HG02678 (cell line): ENCODE measurements at regions not wholly inside any gene's neighbourhood (a gene's known extent, or its start where the extent isn't known, plus 50 kb on each side); places are given as distances from the start of the nearest gene placed in this dataset.
"Not testable (repeated sequence)": the region's sequence is repeated elsewhere in the genome, so short reads cannot be mapped to it uniquely, and the experiment has no call there.

ENCODE experiments used
- ATAC-seq: cut with Tn5 transposase; IDR thresholded peaks from one replicate; pipeline ENCODE4 v1.9.1; 2021; ENCODE audit warnings: mild to moderate bottlenecking, moderate library complexity; ENCODE audit not compliant: unreplicated experiment

DNA sequence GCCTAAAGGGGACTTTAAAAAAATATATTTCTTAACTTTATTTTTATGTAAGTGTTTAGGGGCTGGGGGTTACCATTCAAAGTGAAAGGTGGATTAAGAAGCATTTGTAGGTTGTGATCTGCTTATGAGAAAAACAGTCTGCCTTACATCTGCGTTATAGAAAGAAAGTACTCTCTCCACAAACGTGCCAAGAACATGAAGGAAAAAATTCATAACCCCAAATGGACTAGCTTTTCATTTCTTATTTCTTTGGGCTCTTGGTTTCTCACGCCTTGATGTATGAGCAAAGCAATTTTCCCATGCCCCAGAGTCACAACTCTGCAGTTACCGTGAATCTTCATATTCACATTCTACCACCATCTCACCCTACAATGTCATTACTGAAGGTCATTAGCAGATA is 1165.1 kb upstream of the ADGRL4 start:
- no peak for ATAC-seq

GRCh38 chr1:80170811-80171485 is 1164.4 kb upstream of the ADGRL4 start:
- no peak for ATAC-seq

DNA sequence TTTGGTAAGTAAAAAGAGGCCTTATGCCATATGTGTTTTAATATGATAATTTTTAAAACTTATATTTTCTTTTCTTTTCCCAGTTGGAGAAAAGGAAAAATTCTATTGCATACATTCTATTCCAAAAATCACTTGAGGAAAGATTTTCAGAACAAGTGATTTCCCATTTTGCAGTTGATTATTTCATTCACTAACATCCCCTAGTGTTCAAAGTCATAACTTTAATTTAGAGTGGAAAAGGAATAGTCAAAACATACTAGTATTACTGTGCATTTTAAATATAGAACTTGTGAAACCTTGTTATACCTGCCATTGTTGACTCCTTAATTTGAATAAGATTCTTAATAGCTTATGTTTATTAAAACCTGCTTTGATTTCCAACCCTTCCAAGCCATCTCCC is 1157.6 kb upstream of the ADGRL4 start:
- ATAC-seq, result no peak

GRCh38 chr1:80163686-80164085 is 1157.2 kb upstream of the ADGRL4 start:
- no peak for ATAC-seq

DNA sequence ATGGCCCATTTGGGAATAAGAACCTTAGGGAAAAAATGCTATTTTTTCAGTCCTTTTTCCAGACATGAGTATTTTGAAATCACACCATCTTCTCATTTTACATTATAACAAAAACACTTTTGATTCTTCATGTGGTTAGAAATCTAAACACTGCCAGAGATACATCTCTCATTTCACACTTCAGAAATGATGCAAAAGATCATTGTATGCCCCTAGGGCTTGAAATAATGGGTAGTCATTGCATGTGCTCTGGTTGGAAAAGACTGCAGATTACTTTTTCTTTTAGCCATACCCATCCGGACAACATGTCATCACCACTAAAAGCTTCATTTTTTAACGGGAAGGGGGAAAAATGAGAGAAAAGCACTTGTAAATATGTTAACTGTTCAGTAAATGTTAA is 1152.2 kb upstream of the ADGRL4 start:
- no peak for ATAC-seq

- ATAC-seq, result no peak
These were observed 1151.7 kb upstream of the ADGRL4 start for GRCh38 chr1:80158266-80158665.

GRCh38 chr1:80155371-80155770 is 1148.8 kb upstream of the ADGRL4 start:
- ATAC-seq, result no peak

GRCh38 chr1:80154176-80154575 is 1147.6 kb upstream of the ADGRL4 start:
- ATAC-seq, result no peak

GRCh38 chr1:80153762-80154161 is 1147.2 kb upstream of the ADGRL4 start:
- no peak for ATAC-seq

GRCh38 chr1:80143361-80143760 is 1136.8 kb upstream of the ADGRL4 start:
- ATAC-seq, result no peak

DNA sequence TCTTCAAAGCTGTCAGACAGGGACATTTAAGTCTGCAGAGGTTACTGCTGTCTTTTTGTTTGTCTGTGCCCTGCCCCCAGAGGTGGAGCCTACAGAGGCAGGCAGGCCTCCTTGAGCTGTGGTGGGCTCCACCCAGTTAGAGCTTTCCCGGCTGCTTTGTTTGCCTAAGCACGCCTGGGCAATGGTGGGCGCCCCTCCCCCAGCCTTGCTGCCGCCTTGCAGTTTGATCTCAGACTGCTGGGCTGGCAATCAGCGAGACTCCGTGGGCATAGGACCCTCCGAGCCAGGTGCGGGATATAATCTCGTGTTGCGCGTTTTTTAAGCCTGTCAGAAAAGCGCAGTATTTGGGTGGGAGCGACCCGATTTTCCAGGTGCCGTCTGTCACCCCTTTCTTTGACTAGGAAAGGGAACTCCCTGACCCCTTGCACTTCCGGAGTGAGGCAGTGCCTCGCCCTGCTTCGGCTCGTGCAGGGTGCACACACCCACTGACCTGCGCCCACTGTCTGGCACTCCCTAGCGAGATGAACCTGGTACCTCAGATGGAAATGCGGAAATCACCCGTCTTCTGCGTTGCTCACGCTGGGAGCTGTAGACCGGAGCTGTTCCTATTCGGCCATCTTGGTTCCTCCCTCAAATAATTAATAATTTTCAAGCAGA is 1131.5 kb upstream of the ADGRL4 start:
- ATAC-seq, result not testable (repeated sequence)

GRCh38 chr1:80113168-80114038 is 1106.9 kb upstream of the ADGRL4 start:
- ATAC-seq, result no peak

DNA sequence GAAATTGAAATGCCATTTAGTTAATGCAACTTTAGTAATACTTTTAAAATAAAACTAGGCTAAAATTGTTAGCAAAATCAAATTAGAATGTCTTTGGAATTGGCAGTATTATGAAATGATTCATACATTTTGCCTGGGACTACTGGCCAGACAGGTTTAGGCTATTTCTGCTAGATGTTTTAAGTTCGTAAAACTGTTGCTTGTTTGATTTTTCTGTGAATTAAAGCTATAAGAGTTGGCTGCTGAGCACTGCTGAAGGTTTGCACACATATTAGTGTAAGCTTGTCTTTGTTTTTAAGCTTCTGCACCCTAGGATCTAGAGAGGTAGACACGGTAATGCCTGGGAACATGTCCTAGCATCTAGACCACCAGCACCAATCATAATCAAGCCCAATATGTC is 1094.6 kb upstream of the ADGRL4 start:
- no peak for ATAC-seq

GRCh38 chr1:80099713-80100112 is 1093.2 kb upstream of the ADGRL4 start:
- ATAC-seq, result no peak

- no peak for ATAC-seq
These were observed 1078.5 kb upstream of the ADGRL4 start for GRCh38 chr1:80085067-80085466.

DNA sequence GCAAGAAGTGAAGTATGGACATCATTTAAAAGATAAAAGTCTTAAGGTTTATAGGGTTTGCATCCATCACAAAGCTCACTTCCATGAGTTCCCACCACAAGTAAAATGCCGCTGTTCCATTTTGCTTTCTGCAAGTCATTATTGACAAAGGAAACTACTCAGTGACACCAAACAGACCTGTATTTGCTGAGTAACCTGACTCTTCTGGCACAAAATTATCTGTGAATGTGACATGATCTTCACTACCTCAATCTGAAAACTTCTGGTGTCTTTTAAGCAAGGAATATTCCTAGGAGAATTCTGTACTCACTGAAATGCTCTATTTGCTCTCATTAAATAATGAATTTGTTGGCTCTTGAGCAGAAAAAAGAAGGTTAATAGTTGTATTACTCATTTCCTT is 1077.4 kb upstream of the ADGRL4 start:
- ATAC-seq, result no peak

DNA sequence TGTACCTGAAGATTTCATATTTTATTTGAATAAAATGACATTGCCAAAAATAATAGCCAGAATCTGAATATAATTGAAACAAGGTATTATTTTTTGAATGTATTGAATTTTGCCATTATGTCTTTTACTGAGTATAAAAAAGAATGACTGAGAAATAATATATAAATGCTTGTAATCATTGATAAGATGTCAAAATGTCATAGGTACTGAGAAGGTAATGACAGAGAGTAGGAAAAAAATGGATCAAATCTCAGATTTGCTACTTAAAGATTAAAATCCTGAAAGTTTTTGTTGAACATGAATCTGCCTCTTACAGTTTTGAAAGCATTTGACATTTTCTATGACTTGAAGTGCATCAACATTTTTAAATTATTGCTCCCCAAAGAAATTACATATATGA is 1069.9 kb upstream of the ADGRL4 start:
- no peak for ATAC-seq

DNA sequence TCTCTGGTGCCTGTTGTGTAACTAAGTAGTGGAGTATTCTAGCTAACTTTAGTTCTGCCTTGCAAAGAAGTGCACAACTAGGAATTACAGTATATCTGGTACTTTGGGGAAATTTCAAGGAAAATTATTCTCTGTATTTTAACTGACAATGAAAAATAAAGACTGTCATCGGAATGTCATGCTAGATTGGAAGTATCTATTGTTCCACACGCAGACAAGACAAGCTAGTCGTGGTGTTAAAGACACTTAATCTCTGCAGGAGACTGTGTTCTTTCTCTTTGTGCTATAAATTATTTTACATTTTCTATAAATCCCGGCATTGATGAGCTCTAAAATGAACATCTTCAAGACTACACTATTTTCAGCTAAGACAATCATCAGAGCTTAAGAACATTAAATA is 1068.8 kb upstream of the ADGRL4 start:
- ATAC-seq, result no peak

DNA sequence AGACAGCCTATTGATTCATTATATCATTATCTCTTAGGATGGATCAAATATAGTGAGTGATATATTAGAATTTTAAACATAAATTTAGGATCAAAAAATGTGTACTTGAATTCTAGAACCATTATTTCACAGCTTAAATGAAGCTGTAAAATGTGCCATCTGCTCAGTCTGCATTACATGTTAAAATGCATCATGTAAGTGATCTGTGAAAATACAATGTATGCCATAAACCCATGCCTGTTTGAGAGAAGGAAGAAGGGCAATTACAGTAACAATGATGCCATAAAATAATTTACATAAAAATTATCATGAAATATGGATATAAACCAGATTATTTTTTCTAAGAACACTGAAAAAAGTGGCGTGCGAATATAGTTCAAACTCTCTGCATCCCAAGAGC is 1066.0 kb upstream of the ADGRL4 start:
- ATAC-seq, result no peak

DNA sequence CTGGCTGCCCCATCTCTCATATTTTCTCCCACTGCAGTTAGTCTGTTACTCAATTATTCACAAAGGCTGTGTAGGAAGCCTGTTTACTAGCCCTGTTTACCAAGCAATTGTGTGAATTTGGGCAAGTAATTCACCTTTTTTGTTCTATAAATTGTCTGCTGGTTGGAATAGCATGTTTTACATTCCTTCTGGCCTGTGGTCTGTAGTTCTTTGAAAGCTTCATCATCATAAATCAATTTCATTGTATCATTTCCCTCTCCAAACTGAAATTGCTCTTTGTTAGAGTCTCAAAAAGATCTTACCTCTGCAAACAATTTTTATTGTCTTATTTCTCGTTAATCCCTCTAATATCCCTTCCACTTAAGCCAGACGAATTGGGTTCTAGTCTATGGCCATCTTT is 1059.5 kb upstream of the ADGRL4 start:
- ATAC-seq, result no peak

GRCh38 chr1:80064524-80064923 is 1058.0 kb upstream of the ADGRL4 start:
- ATAC-seq, result no peak

DNA sequence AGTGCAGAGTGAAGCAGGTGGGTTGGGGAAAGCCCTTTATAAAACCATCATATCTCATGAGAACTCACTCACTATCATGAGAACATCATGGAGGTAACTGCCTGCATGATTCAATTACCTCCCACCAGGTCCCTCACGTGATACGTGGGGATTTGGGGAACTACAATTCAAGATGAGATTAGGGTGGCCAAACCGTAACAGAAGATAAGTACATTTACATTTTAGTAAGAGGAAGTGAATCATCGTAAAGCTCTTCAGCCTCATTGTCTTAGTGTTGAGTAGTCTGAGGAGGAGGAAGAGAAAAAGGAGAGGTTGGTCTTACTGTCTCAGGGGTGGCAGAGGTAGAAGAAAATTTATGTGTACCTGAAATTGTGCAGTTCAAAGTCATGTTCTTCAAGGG is 1053.4 kb upstream of the ADGRL4 start:
- no peak for ATAC-seq
